Retinal pigment epithelial cell (primary cell): ENCODE measurements at regions not wholly inside any gene's neighbourhood (a gene's known extent, or its start where the extent isn't known, plus 50 kb on each side); places are given as distances from the start of the nearest gene placed in this dataset.

Experiments
- DNase-seq: peaks from one replicate; pipeline ENCODE4 v3.0.0-alpha.2; 2010; ENCODE audit warnings: low read depth
- H3K4me3 ChIP-seq: 2 replicates; pipeline ENCODE4 v1.5.1; 2011; ENCODE audit warnings: mild to moderate bottlenecking, low read length, control low read depth, moderate library complexity
- TF ChIP-seq, protein P1 (sequence below): conservative IDR thresholded peaks from 2 replicates; pipeline ENCODE4 v1.5.1; 2011; ENCODE audit warnings: low read depth, low read length, control low read depth, inconsistent platforms

DNA sequence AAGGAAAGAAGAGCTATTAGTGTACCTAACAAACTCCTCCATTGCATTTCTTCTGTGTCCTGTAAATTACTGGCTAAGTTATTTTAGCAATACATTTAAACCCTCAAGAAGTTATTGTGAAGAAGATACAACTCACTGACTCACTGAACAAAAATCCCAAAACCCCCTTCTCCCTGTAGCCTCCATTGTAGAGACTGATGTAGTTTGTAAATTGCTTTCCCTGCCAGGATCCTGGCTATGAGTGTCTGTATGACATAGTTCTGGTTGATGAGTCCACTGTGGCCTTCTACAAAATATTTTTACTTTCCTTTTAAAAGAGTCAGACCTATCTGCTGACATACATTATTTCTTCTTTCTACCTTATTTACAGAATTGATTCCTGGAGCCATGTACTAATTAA, 155.6 kb downstream of the SLC6A15 start:
- no peak for DNase-seq
- TF ChIP-seq, protein P1, sequence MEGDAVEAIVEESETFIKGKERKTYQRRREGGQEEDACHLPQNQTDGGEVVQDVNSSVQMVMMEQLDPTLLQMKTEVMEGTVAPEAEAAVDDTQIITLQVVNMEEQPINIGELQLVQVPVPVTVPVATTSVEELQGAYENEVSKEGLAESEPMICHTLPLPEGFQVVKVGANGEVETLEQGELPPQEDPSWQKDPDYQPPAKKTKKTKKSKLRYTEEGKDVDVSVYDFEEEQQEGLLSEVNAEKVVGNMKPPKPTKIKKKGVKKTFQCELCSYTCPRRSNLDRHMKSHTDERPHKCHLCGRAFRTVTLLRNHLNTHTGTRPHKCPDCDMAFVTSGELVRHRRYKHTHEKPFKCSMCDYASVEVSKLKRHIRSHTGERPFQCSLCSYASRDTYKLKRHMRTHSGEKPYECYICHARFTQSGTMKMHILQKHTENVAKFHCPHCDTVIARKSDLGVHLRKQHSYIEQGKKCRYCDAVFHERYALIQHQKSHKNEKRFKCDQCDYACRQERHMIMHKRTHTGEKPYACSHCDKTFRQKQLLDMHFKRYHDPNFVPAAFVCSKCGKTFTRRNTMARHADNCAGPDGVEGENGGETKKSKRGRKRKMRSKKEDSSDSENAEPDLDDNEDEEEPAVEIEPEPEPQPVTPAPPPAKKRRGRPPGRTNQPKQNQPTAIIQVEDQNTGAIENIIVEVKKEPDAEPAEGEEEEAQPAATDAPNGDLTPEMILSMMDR: no peak

DNA sequence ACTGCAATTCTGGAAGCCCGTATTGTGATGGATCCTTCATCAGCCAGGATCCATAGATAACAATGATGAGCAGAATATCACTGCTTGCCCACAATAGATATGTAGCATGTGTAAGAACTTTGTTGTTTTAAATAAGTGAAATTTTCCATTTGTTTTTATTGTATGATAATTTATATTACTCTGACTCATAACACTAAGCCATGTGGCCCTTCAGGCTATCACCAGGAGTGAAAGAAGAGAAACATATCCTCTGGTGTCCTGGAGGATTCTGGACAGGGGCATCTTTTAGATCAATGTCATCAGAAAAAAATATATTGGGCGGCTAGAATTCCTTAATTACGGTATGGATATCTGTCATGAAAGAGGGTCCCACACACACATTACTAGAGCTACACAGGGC, 167.5 kb downstream of the SLC6A15 start:
- TF ChIP-seq, protein P1: no peak
- DNase-seq: no peak
- H3K4me3 ChIP-seq: no peak overlapping the region

More for the DNA sequence above, 155.6 kb downstream of the SLC6A15 start:
- H3K4me3 ChIP-seq: no peak overlapping the region

DNA sequence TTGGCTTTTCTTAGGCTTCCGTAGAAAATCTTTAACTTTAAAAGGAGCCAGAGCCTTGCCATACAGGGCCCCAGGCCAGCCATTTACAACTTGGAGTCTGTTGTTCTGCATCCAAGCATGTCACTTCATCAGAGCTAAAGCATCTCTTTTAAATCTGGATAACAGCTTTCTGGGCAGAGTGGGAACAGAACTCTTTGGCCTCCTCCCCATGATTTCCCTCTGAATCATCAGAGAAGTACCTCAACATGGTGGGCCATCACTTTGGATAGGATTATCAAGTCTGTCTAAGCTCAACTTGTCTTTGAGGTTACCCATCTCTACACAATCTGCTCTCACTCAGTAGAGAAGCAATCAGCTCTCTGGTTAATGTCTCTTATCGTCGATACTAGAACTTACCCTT, 170.9 kb downstream of the SLC6A15 start:
- no peak for DNase-seq
- TF ChIP-seq, protein P1: no peak
- H3K4me3 ChIP-seq: no peak overlapping the region

DNA sequence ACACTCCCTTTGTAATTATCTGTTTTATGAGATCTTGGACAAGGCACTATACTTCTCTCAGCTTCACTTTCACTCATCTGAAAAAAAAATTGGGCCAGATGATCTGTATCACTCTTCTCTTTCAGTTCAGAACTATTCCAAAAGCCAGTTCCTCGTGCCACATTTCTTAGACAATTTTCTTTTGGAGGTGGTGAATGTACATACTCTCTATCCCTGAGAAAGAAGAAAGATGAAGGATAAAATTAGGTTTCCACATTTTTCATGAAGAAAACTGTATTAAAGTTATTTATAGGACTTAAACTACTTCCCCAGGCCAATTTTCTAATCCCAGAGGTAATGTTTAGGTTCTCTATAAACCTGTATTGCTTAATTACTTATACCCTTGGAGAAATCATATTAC, 171.6 kb downstream of the SLC6A15 start:
- no peak overlapping the region for H3K4me3 ChIP-seq
- TF ChIP-seq, protein P1: no peak
- no peak for DNase-seq

DNA sequence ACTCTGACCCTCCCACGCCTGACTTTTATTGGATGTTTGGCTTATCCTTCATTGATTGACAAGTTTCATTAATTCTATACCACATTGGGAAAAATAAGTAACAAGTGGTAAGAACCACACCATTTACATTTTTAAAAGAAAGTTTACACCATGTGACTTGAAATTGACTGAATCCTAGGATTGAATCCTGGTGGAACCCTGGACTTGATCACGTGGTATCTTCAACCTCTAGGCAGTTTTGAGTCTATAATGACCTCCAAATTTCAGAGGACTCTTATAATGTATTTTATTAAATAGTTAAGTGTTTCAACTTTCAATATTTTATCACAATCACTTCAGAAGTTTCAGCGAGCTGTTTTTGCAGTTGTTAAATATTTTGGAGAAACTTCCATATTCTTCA, 172.0 kb downstream of the SLC6A15 start:
- DNase-seq: no peak
- TF ChIP-seq, protein P1: no peak
- H3K4me3 ChIP-seq: no peak overlapping the region

DNA sequence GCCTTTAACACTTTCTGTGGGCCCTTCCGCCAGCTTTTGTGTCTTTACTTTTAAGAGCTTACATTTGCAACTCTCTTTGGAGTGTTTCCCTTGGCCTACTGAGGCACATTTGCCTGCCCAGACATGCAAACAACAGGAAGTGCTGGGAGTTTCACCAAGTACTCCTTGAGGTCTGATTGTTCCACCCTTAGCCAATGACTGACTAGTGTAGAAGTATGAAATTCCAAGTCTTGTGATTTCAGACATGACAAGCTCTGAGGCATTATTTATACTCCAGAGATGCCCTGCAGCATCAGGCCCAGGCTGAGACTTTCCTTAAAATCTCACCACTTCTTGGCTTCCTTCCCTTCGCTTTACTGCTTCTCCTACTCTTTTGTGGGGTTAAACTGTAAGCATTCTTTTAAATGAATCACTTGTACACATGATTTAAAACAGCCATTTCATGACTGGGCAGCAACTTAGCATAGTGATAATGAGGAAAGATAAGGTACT, 174.1 kb downstream of the SLC6A15 start:
- TF ChIP-seq, protein P1: no peak
- DNase-seq: no peak
- H3K4me3 ChIP-seq: no peak overlapping the region

DNA sequence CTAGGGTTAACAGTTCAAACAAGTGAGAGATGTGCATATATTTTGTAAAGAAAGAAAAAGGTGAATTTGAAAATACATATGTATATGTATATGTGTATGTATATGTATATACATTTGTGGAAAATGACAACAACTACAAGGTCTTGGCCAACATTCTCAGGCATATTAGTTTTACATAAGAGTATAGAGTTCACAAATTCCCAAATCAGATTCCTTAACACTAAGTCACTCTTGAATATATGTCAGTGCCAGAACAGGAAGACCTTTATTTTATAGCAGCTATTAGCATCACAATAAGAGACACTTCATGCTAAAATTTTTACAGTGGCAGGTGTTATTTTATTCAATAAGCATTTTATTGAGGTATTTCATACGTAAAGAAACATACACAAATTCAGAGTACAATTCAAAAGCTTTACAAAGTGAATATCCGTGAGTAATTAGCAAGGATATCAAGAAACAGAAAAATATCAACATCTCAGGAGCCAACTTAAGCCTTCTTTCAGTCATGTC, 179.7 kb downstream of the SLC6A15 start:
- DNase-seq: no peak
- H3K4me3 ChIP-seq: no peak overlapping the region
- TF ChIP-seq, protein P1: no peak
